ENCODE measurements at regions not wholly inside any gene's neighbourhood (a gene's known extent, or its start where the extent isn't known, plus 50 kb on each side); places are given as distances from the start of the nearest gene placed in this dataset.
"Not testable (repeated sequence)": the region's sequence is repeated elsewhere in the genome, so short reads cannot be mapped to it uniquely, and the experiment has no call there.

DNA sequence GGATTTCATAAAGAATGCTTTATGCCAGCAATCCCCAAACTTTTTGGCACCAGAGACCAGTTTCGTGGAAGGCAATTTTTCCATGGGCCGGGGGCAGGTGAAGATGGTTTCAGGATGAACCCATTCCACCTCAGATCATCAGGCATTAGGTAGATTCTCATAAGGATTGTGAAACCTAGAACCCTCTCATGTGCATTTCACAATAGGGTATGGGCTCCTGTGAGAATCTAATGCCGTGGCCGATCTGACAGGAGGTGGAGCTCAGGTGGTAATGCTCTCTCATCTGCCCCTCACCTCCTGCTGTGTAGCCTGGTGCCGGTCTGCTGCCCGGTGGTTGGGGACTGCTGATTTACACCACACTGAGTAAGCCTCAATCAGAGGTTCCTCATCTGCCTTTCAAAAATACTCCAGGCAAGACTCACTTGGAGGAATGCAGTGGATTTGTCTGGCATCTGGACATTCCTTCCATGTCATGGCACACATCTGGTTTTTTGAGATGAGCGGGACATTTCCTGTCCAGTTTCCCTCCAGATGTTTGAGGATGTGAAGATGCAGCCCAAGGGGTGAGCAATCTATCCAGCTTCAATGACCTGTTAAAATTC lies 185.8 kb downstream of the VAPA start:
- Histone ChIP-seq H3K27ac (no peak overlapping the region), H3K36me3 (replicated peaks) (no peaks in the 10 kb centered on the region), H3K27me3 (replicated peaks) (no peaks in the 10 kb centered on the region), H3K4me3 (ENCODE audit: low read depth, low read length) (no peak overlapping the region)
- TF ChIP-seq, protein P1, sequence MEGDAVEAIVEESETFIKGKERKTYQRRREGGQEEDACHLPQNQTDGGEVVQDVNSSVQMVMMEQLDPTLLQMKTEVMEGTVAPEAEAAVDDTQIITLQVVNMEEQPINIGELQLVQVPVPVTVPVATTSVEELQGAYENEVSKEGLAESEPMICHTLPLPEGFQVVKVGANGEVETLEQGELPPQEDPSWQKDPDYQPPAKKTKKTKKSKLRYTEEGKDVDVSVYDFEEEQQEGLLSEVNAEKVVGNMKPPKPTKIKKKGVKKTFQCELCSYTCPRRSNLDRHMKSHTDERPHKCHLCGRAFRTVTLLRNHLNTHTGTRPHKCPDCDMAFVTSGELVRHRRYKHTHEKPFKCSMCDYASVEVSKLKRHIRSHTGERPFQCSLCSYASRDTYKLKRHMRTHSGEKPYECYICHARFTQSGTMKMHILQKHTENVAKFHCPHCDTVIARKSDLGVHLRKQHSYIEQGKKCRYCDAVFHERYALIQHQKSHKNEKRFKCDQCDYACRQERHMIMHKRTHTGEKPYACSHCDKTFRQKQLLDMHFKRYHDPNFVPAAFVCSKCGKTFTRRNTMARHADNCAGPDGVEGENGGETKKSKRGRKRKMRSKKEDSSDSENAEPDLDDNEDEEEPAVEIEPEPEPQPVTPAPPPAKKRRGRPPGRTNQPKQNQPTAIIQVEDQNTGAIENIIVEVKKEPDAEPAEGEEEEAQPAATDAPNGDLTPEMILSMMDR (IDR thresholded peaks at IDR 0.05; ENCODE audit: low read depth, low read length, missing control alignments): no peak
- no peak for DNase-seq
- in situ Hi-C loops (cut with HindIII; ENCODE audit: low pct_ligation_motif_present, low sequenced_read_pairs): no loop called here

DNA sequence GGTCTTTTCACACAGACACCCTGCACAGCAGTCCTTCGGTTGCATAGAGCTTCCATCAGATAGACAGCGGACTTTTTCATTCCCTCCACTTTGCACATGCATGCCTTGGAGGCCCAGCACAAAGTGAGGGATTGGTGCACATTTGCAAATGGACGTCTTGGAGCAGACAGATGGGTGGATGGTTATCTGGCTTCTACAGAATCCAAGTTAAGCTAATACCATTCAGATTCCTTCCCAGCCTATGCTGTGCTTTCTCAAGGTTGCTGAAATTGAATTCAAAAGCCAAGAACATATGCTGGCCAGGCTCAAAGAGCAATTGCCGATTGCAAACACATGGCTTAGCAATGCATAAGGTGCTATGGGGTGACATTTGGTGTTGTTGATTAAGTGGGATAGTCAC lies 186.4 kb downstream of the VAPA start:
- Histone ChIP-seq H3K36me3 (replicated peaks) (no peaks in the 10 kb centered on the region), H3K27me3 (replicated peaks) (no peaks in the 10 kb centered on the region), H3K4me3 (ENCODE audit: low read depth, low read length) (no peak overlapping the region), H3K27ac (no peak overlapping the region)
- DNase-seq: no peak
- in situ Hi-C loops (cut with HindIII; ENCODE audit: low pct_ligation_motif_present, low sequenced_read_pairs): no loop called here
- TF ChIP-seq, protein P1 (IDR thresholded peaks at IDR 0.05; ENCODE audit: low read depth, low read length, missing control alignments): no peak

DNA sequence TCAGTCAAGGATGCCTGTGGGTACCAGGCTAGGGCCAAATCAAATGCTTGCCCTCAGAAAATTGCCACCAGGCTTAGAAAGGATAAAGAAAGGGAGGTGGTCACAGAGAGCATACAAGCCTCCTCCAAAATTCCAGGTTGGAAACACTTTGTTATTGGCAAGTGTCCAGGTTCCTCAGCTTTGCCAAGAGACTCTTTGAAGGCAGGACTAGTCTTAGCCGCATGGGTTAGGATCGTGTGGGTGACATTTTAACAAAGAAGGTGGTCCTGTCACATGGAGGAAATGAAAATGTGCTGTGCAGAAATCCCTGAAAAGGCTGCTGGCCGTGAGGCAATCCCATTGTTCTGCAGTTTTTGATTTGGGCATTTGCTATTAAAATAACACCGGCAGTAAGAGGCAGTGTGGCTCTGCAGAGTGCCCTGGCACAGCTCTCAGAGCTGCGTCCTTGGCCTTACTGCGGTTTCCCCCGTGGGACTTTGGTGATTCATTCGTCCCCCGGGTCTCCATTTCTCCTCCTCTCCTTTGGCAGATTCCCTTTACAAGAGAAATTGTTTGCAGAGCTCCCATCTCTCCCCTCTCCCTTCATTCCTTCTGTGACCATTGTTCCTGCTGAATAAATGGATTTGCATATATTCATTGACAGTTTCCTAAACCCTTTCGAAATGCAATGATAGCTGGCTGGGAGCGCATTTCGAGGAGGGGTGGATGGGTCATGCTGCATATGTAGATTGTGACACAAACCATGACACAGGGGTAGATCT lies 187.3 kb downstream of the VAPA start:
- no peak overlapping the region for H3K4me3 ChIP-seq (ENCODE audit: low read depth, low read length)
- in situ Hi-C loops (cut with HindIII; ENCODE audit: low pct_ligation_motif_present, low sequenced_read_pairs): no loop called here
- TF ChIP-seq, protein P1 (IDR thresholded peaks at IDR 0.05; ENCODE audit: low read depth, low read length, missing control alignments): no peak
- DNase-seq: peak; percentile 10
- no peak overlapping the region for H3K27ac ChIP-seq
- no peaks in the 10 kb centered on the region for H3K36me3 ChIP-seq (replicated peaks)
- H3K27me3 ChIP-seq (replicated peaks): no peaks in the 10 kb centered on the region

DNA sequence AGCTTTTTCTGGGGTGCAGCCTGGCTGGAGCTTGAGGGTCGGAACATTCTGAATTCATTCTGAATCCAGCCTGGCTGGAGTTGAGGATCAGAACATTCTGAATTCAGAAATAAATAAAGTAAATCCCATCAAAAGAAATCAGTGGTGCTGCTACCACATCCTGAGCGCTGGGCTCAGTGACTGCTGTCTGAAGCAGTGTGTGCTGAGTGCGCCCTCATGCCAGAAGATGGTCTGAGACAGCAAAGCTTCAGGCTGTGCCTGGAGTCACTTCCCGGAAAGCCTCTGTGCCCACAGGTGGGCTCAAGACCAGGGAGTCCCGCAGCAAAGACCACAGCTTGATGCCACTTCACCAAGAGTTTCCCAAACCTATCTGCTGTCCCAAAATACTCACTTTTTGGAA lies 187.9 kb downstream of the VAPA start:
- in situ Hi-C loops (cut with HindIII; ENCODE audit: low pct_ligation_motif_present, low sequenced_read_pairs): no loop called here
- TF ChIP-seq, protein P1 (IDR thresholded peaks at IDR 0.05; ENCODE audit: low read depth, low read length, missing control alignments): no peak
- no peak overlapping the region for H3K27ac ChIP-seq

DNA sequence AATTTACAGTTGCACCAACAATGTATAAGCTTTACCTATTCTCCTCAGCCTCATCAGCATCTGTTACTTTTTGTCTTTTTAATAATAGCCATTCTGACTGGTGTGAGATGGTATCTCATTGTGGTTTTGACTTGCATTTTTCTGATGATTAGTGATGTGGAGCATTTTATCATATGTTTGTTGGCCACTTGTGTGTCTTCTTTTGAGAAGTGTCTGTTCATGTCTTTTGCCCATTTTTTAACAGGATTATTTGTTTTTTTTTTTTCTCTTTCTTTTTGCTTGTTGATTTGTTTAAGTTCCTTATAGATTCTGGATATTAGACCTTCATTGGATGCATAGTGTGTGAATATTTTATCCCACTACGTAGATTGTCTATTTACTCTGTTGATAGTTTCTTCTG lies 191.3 kb downstream of the VAPA start:
- in situ Hi-C loops (cut with HindIII; ENCODE audit: low pct_ligation_motif_present, low sequenced_read_pairs): not testable (repeated sequence)

More for the DNA sequence above, 187.9 kb downstream of the VAPA start:
- DNase-seq: no peak
- no peaks in the 10 kb centered on the region for H3K36me3 ChIP-seq (replicated peaks)
- no peaks in the 10 kb centered on the region for H3K27me3 ChIP-seq (replicated peaks)
- H3K4me3 ChIP-seq (ENCODE audit: low read depth, low read length): no peak overlapping the region

DNA sequence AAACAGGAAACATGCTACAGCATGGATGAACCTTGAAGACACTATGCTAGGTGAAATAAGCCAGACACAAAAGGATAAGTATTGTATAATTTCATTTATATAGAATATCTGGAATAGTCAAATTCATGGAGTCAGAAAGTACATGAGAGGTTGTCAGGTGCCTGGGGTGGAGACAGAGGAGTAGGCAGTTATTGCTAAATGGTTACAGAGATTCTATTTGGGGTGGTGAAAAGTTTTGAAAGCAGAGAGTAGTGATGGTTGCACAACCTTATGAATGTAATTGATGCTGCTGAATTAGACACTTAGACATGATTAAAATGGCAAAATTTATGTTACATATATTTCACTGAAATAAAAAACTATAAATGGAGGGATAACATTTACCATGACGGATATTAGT lies 197.4 kb downstream of the VAPA start:
- Histone ChIP-seq H3K27ac (no peak overlapping the region), H3K4me3 (ENCODE audit: low read depth, low read length) (no peak overlapping the region), H3K27me3 (replicated peaks) (no peaks in the 10 kb centered on the region), H3K36me3 (replicated peaks) (no peaks in the 10 kb centered on the region)
- TF ChIP-seq, protein P1 (IDR thresholded peaks at IDR 0.05; ENCODE audit: low read depth, low read length, missing control alignments): no peak
- no peak for DNase-seq
- in situ Hi-C loops (cut with HindIII; ENCODE audit: low pct_ligation_motif_present, low sequenced_read_pairs): no loop called here

More for the DNA sequence above, 191.3 kb downstream of the VAPA start:
- H3K4me3 ChIP-seq (ENCODE audit: low read depth, low read length); H3K36me3 ChIP-seq (replicated peaks); H3K27ac ChIP-seq; H3K27me3 ChIP-seq (replicated peaks); DNase-seq: not testable (repeated sequence)

All from brain microvascular endothelial cell (primary cell).